ENCODE measurements at regions not wholly inside any gene's neighbourhood (a gene's known extent, or its start where the extent isn't known, plus 50 kb on each side); places are given as distances from the start of the nearest gene placed in this dataset.

DNA sequence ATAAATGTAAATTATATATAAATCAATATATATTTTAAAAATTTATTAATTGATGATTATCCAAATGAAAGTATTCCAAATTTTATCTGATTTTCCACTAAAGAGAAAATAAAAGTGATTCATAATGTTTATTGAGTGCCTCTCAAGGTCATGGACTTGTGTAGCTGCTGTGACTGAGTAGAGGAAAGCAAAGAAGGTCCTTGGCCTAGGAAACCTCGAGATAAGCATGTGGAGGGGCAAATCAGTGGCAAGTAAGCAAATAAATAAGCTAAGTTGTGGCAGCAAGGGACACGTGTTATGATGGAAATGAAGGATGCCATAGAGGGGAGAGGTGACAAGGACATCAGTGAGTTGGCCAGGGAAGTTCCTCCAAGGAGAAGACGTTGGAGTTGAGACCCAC, 866.1 kb upstream of the ID2 start:
- no peak for DNase-seq (ENCODE audit: low read depth)

DNA sequence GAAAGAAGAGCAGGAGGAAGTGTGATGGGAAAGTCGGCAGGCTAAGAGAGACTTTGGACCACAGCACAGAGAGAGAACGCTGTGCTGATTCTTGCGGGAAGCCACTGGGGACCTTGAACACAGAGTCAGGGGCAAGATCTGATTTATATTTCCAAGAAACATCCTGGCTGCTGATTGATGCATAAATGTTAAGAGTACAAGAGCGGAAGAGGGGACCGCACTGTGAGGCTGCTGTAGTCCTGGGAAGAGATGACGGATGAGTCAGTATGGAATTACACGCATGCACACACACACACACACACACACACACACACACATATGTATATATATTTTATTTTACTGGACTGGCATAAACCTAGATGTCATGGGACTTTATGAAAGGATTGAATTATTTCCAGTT, 865.6 kb upstream of the ID2 start:
- no peak for DNase-seq (ENCODE audit: low read depth)

DNA sequence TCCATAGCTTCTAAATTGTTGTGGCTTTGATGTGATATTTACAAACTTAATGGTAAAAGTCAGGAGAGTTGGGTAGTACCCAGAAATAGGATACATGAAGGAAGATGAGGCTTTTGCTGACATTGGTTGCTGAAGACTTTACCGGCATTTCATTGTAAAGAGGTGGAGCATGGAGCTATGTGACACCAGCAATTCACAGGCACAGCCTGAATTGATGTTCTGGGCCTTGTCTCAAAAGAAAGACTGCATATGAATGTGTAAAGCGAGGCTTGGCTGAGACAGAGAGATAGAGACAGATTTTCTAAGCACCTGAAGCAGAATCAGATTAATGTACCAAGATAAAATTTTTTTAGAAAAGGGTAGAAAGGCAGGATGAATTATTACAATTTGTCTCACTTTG, 864.9 kb upstream of the ID2 start:
- DNase-seq (ENCODE audit: low read depth): no peak

DNA sequence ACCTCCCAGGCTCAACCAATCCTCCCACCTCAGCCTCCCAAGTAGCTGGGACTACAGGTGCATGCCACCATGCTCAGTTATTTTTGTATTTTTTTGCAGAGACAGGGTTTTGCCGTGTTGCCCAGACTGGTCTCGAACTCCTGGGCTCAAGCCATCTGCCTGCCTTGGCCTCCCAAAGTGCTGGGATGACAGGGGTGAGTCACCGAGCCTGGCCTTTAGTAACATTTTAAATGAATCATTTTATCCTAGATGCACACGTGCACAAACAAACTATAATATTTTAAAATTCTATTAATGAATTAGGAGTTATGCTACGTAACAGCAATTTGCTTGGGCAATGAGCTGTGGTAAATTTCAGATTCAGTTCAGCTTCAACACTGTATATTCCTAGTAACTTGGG, 862.5 kb upstream of the ID2 start:
- DNase-seq (ENCODE audit: low read depth): no peak

DNA sequence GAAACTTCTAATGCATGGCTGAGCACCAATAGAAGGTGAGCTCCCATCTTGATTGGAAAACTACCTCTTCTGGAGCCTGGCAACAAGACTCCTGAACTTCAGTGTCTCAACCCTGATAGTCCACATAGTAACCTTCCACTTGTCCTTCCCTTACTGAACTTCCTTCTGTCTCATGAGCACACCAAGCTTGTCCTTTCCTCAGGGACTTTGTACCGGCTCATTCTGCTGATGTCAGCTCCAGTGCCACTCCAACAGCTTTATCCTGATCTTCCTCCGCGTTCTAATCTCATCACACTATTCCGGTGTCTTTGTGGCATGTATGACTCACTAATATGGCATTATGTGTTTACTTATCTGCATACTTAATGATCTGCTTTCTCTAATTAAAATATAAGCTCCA, 862.0 kb upstream of the ID2 start:
- DNase-seq (ENCODE audit: low read depth): no peak

DNA sequence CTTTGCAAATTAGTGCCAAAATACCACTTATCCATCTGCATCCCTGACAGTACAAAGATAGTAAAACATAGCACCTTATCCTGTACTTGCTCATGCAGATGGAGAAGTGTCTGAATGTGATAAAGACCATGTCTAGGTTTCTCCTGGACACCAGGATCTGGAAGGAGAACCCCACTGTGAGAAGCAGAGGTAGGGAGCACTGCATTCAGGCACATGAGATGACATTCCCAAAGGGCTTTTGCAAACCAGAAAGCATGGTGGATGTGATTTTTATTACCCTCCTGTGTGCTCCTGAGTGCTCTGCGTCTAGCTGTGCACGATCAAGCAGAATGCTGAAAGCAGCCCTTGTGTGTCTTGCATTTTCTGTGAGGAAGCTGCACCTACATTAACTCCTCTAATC, 857.6 kb upstream of the ID2 start:
- no peak for DNase-seq (ENCODE audit: low read depth)

DNA sequence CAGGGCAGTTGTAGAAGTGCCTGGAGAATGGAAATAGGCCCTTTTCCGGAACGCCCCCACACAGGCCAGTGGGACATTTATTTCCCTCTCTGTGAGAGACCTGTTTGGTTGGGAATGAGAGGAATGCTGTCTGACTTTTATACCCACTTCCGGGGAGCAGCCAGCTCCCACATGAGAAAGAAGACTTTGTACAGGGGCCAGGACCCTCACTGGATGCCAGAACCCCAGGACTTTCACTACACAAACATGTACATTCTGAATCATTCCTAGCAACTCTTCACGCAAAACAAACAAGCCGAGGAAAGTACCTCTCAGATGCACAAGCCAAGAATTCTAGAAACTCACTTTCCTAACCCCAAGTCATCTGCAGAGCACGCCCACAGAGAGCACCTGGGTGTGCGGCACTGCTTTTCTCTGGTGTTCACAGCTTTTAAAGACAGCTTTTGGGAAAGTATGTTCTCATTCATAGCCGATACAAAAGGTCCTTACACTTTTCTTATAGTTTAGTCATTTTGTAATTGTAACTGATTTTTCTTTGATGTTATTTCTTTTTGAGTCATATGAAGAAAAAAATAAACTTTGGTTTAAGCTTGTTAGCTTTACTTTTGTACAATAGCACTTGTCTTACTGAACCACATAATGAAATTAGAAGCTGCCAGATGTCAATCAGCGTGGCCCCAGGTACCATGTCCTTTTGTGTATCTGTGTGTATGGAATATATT, 856.1 kb upstream of the ID2 start:
- DNase-seq (ENCODE audit: low read depth): no peak

DNA sequence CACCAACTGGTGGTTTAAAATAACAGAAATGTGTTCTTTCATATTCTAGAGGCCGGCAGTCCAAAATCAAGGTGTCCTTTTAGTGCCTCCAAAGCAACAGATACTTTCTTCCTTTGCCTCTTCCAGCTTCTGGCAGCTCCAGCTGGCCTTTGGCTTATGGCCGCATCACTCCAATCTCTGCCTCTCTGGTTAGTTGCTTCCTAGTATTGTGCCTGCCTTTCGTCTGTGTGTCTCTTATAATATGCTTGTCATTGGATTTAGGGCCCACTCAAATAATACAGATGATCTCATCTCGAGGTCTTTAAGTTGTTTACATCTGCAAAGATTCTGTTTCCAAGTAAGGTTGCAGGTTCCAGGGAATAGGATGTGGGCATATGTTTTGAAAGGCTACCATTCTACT, 855.2 kb upstream of the ID2 start:
- no peak for DNase-seq (ENCODE audit: low read depth)

DNA sequence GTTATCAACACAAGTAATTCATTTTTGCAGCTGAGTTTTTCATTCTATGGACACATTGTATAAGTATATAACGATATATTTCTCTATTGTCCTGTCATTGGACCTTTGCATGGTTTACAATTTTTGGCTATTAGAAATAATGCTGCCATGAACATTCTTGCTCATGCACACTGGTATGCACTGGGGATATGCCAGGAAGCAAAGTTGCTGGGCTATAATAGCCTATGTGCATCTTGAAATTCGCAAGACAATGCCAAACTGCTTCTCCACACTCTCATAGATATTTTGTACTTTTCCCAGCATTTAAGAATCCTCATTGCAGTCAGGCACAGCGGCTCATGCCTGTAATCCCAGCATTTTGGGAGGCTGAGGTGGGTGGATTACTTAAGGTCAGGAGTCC, 852.6 kb upstream of the ID2 start:
- DNase-seq (ENCODE audit: low read depth): no peak

DNA sequence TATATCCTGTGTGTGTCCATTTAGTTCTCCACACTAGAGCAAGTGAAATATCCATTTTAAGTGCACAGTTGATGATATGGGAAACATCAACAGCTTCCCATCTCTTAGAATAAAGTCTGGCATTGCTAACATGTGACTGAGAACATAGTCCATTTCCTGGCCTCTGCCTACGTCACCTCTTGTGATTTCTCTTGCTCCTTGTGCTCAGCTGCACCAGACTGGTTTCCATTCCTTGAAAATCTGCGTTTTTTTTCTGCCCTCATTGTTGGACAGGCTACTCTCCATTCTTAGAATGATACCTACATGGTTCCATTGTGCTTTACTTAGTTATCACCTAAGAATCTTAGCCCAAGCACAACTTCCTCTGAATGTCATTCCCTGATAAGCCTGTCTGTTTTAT, 851.2 kb upstream of the ID2 start:
- no peak for DNase-seq (ENCODE audit: low read depth)

DNA sequence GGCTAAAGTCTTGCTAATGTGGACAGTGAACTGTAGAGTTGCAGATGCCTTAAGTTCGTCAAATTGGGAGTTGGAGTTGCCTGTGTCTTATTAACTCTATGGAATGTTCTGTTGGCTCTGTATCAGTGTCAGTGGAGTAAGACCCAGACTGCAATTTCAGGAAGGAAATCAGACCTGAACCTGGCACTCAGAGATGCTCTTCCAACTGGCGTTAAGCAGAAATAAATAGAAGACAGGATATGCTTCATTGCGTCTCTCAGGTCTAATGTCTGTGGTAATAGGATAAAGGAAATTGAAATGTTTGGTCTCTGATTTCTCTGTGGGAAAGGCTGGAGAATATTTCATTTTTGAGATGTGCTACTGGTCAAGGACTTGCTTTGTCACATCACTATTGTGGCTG, 846.7 kb upstream of the ID2 start:
- DNase-seq (ENCODE audit: low read depth): no peak

DNA sequence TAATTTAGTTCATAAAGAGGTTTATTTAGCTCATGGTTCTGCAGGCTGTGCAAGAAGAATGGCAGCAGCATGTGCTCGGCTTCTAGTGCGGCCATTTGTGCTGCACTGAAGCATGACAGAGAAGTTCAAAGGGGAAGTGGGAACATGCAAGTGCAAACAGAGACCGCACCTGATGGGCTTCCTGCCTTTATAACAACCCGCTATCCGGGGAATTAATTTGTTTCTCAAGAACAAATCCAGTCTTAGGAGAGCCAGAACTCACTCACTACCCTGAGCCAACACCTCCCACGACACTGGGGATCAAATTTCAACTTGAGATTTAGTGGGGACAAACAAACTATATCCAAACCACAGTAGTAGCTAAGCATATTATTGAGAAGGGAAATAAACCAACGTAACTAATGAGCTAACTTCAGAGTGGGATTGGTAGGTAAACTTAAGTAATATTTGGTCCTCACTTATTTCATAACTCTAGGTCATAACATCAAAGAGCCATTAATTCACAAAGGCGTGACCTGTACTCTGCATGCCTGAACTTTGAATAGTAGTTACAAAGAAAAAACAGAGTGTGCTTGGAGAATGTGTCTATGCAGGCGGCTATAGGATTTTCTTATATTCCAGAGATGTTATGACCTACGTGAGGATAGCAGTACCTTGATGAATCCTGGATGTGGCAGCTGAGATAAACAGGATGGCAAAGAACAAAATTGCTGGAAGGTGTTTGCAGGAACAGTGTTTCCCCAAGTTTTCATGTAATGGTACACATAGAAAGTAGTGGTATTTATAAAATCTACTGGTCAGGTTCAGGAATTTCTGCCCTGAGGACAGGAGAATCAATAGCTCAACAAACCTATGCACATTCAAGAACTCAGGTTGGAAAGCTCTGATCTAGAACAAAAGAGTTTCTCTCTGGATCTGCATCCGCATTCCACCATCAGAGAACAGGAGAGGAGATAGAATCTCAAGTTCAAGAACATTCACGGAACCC, 845.9 kb upstream of the ID2 start:
- no peak for DNase-seq (ENCODE audit: low read depth)

DNA sequence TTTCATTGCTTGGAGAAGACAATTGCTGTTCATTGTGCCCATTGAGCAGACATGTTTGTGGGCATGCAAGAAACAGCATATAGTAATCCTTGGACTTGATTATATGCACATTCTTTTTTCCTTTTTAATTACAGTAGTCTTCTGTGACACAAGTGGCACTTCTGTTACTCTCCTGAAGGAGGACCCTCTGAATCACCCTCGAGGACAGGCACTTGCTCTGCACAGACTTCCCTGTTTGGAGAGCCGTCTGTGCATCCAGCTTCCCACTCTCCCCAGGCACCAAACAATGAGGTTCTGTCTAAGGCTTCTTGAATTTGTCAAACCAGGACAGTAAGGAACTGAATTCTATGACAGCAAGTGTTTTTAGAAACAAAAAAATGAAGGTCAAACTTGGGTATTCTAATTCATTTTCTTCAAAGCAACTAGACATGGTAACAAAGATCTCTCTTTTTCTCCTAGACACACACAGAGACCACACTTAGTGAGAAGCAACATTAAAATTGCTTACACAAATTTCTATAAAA, 844.6 kb upstream of the ID2 start:
- DNase-seq (ENCODE audit: low read depth): no peak

DNA sequence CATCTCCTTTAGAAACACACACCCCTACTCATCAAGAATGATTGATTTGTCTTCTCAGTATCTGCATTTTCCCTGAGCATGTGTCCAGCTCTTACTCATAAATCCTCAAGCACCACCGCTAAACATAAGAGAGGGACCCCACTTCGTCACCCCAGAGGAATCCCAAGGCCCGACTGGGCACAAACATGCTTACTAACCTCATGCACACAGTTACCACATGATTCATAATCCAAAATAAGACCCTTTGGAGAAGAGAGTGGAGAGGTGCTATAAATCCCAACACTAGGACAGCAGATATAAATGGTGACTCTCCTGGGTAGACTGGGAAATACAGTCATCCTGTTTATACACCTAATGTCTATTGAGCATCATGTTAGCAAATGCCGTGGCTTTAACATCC, 843.2 kb upstream of the ID2 start:
- no peak for DNase-seq (ENCODE audit: low read depth)

DNA sequence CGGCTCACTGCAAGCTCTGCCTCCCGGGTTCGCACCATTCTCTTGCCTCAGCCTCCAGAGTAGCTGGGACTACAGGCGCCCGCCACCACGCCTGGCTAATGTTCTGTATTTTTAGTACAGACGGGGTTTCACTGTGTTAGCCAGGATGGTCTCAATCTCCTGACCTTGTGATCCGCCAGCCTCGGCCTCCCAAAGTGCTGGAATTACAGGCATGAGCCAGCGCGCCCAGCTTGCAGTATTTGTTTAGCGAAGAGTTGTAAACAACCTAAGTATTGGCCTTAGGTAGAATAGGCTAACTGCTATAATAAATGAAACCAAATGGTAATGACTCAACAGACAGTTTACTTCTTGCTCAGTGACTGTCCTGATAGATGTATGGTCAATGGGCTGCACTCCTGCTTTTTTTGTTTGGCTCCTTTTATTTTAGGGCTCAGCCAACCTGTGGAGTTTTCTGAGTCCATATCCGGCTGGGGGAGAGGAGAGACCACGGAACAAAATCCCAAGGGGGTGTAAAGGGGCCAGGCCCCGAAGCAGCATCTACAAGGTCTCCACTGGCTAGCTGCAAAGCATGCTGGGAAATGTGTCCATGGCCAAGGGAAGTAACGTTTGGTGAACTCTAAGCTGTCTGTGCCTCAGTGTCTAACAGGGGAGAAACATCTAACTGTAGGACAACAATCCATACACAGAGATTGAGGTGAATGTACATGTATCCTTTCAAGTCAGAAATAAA, 841.0 kb upstream of the ID2 start:
- DNase-seq (ENCODE audit: low read depth): no peak

DNA sequence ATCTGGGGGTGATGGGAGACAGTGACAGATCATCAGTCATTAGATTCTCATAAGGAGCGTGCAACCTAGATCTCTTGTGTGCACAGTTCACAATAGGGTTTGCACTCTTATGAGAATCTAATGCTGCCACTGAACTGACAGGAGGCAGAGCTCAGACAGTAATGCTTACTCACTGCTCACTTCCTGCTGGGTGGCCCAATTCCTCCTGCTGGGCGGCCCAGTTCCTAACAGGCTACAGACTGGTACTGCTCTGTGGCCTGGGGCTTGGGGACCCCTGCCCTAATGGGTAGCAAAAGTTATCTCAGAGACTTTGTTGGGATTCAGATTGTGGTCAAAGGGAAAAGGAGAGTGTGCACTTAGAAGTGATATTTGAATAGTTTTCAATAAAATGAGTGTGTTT, 840.1 kb upstream of the ID2 start:
- no peak for DNase-seq (ENCODE audit: low read depth)

DNA sequence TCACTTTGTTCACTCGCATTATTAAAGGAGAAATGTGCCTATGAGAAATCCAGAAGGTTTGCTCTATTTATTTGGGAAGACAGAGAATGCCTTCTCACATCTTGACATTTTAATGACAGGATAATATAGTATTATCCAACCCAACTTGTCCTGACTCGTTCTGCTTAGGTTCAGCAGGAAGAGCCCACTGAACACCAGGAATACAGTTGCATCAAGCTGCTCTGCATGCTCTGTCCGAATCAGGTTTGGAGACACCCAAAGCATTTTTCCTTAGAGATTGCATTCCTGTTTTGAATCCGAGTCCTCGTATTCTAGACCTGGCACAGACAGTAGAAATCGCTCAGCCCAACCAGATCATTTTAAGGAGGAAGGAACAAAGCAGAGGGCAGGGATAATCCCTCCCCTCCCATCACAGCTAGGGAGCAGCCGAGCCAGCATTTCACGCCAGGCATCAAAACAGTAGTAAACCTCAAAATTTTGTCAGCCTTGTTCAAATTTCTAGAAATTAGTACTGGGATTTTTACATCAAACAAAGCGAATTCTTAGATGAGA, 837.4 kb upstream of the ID2 start:
- DNase-seq (ENCODE audit: low read depth): no peak

DNA sequence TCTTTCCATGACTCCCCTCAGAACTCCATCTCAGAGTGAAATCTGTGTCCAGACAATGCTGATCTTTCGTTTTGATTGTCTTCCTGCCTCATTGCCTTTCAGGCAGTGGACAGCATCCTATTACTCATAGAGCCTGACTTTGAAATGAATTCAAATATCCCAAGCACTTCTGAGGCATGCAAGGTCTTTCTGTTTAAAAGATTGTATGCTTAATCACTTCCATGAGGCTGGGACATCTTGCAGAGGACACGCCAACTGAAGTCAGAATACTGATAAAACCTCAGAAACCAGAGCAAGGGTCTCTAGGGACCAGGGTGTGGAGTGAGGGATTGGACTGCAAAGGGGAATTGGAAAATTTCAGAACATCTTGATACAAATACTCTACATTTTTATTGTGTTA, 836.5 kb upstream of the ID2 start:
- DNase-seq (ENCODE audit: low read depth): peak; percentile 40

DNA sequence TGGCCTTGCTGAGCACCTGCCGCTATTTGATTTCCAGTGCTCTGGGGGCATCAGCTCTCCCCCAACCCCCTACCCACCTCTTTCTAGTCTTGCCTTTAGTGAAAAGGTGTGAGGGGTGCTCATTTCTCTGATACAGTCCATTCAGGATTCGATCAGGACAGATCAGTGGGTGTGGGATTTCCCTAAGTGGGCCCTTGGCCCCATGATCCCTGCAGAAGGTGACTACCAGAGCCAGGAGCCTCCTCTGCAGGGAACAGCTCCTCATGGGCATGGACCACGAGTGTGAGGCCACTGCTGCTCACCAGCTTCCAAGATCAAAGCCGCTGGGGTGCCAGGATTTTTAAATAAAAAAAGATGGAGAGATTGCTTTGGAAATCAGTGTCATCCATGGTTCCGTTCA, 835.2 kb upstream of the ID2 start:
- DNase-seq (ENCODE audit: low read depth): no peak

DNA sequence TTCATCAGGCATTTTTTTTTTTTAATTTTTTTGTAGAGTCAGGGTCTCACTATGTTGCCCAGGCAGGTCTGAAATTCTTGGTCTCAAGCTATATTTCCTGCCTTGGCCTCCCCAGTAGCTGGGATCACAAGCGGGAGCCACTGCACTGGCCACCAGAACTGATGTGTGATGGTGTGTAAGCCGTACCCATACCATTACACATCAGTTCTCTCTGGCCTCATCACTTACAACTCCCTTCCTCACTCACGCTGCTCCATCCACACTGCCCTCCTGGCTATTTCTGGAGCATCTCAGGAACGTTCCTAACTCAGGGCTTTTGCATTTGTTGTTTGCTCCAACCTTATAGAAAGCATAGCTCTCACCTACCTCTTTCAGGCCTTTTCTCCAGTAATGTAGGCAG, 834.5 kb upstream of the ID2 start:
- DNase-seq (ENCODE audit: low read depth): no peak

DNA sequence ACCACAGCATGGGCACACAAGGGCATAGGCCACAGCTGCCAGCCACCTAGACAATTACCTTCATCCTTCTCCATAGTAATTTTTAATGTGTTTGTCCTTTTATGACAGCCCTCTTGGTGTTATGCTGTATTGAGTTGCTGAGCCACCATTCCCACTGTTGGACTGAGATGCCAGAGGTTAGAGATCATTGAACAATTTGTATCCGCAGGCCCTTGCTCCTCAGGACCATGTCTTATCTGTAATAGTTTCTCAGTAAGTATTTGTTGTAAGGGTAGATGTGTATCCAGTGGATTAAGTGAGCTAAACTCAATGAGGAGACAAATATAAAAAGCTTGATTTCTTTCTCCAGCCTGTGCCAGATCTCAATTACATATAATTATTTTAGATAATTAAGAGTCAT, 832.8 kb upstream of the ID2 start:
- no peak for DNase-seq (ENCODE audit: low read depth)

DNA sequence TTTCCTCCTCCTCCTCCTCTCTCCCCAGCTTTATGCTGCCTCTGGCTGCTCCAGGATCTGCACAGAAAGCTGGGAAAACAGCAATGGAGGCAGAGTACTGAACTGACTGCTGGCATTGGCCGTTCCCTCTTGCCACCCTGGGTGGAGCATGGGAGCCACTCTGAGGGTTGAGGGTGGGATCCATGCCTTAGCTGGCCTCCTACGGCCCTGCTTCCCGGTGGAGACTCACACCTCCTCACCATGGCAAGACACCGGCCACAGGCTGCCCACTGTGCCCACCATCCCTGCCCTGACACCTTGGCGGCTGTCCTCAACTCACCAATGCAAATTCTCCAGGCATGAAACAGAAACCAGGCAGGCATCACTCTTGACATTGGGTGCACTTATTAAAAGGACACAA, 832.3 kb upstream of the ID2 start:
- no peak for DNase-seq (ENCODE audit: low read depth)

All from stromal cell of bone marrow (primary cell).